ENCODE measurements at regions not wholly inside any gene's neighbourhood (a gene's known extent, or its start where the extent isn't known, plus 50 kb on each side); places are given as distances from the start of the nearest gene placed in this dataset.

DNA sequence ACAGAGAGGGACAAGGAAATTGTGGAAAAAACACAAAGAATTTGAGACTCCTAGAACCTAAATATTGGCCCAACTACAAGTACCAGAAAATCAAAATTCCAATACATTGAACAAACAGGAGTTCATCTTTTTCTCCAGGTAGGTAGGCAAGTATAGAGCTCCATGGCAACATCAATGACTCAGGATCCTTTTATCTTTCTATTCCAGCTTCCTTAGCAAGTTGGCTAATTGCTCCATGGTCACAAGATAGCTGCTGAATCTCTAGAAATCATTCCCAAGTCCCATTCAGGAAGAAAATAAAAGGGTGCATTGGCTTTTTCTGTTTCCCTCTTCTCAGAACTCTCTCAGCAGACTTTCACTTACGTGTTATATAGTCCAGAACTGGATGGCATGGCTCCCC is 117.9 kb upstream of the MAN2A1 start:
- TF ChIP-seq, protein P1, sequence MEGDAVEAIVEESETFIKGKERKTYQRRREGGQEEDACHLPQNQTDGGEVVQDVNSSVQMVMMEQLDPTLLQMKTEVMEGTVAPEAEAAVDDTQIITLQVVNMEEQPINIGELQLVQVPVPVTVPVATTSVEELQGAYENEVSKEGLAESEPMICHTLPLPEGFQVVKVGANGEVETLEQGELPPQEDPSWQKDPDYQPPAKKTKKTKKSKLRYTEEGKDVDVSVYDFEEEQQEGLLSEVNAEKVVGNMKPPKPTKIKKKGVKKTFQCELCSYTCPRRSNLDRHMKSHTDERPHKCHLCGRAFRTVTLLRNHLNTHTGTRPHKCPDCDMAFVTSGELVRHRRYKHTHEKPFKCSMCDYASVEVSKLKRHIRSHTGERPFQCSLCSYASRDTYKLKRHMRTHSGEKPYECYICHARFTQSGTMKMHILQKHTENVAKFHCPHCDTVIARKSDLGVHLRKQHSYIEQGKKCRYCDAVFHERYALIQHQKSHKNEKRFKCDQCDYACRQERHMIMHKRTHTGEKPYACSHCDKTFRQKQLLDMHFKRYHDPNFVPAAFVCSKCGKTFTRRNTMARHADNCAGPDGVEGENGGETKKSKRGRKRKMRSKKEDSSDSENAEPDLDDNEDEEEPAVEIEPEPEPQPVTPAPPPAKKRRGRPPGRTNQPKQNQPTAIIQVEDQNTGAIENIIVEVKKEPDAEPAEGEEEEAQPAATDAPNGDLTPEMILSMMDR (IDR thresholded peaks at IDR 0.05) = no peak
- TF ChIP-seq EZH2 (IDR thresholded peaks at IDR 0.05; ENCODE audit: borderline replicate concordance, insufficient read depth, low read depth, low read length, poor library complexity, severe bottlenecking) = no peak
- Histone ChIP-seq H3K79me2 (ENCODE audit: control insufficient read depth, insufficient read depth, low read length) (no peaks in the 10 kb centered on the region), H2AFZ (ENCODE audit: insufficient read depth, low read depth, low read length, poor library complexity, severe bottlenecking) (no peak overlapping the region), H3K27ac (ENCODE audit: low read length in 2 of 2) (no peak overlapping the region), H3K27me3 (replicated peaks in 1 of 4; ENCODE audit: control extremely low read depth in 1 of 4, control insufficient read depth in 3 of 4, insufficient read depth in 4 of 4, low read length in 3 of 4) (no peaks in the 10 kb centered on the region), H3K9ac (ENCODE audit: low read length) (no peak overlapping the region), H3K4me3 (ENCODE audit: control extremely low read depth in 1 of 5, extremely low read depth in 1 of 5, insufficient read depth in 1 of 5, low read depth in 2 of 5, low read length in 4 of 5) (no peak overlapping the region), H3K9me3 (ENCODE audit: control extremely low read depth in 1 of 3, control insufficient read depth in 2 of 3, insufficient read depth in 1 of 3, low read length in 2 of 3) (peaks cover 0 to 3% (median 0%) of the 10 kb centered on the region in 3 donors), H3K4me2 (replicated peaks; ENCODE audit: low read depth, low read length, poor library complexity, severe bottlenecking) (no peak overlapping the region), H3K36me3 (replicated peaks in 1 of 2; ENCODE audit: control extremely low read depth in 1 of 2, control insufficient read depth in 1 of 2, extremely low read depth in 1 of 2, insufficient read depth in 2 of 2, low read length in 1 of 2) (no peaks in the 10 kb centered on the region), H4K20me1 (ENCODE audit: control insufficient read depth, insufficient read depth, low read length, poor library complexity, severe bottlenecking) (no peaks in the 10 kb centered on the region), H3K4me1 (ENCODE audit: control insufficient read depth in 2 of 2, insufficient read depth in 2 of 2, low read length in 2 of 2) (no peaks in the 10 kb centered on the region)
- CTCF ChIA-PET = no interaction called here
- H3K27ac Mint-ChIP-seq = no peak overlapping the region
- H3K4me3 Mint-ChIP-seq = no peak overlapping the region
- ATAC-seq (ENCODE audit: low read depth) (no peak), DNase-seq (no peak)
- H3K4me1 Mint-ChIP-seq = no peaks in the 10 kb centered on the region
- WGBS (ENCODE audit: insufficient coverage) = no CpG with 5 or more reads among the region's 1 CpG
- H3K9me3 Mint-ChIP-seq (ENCODE audit: insufficient read depth) = peaks cover 3% of the 10 kb centered on the region
- intact Hi-C loops (cut with micrococcal nuclease) = no loop called here
- POLR2A ChIA-PET = no interaction called here
- peaks cover 11% of the 10 kb centered on the region for H3K27me3 Mint-ChIP-seq

DNA sequence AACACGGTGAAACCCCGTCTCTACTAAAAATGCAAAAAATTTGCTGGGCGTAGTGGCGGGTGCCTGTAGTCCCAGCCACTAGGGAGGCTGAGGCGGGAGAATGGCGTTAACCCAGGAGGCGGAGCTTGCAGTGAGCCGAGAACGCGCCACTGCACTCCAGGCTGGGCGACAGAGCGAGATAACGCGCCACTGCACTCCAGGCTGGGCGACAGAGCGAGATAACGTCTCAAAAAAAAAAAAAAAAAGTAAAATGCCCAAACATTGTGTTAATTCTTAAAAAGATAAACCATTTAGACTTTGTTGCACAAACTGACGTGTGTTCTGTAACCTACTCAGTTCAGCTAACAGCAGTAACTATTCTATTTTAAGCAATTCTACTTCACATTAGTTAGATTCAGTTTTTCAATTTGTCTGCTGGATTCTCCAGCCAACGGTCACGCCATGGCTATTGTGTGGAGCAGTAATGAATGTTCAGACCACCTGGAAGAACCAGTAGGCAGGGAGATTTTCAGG is 119.3 kb upstream of the MAN2A1 start:
- Histone ChIP-seq H3K79me2 (ENCODE audit: control insufficient read depth, insufficient read depth, low read length) (no peaks in the 10 kb centered on the region), H3K9me3 (ENCODE audit: control extremely low read depth in 1 of 3, control insufficient read depth in 2 of 3, insufficient read depth in 1 of 3, low read length in 2 of 3) (peaks cover 0 to 3% (median 0%) of the 10 kb centered on the region in 3 donors), H4K20me1 (ENCODE audit: control insufficient read depth, insufficient read depth, low read length, poor library complexity, severe bottlenecking) (no peaks in the 10 kb centered on the region), H3K4me3 (ENCODE audit: control extremely low read depth in 1 of 5, extremely low read depth in 1 of 5, insufficient read depth in 1 of 5, low read depth in 2 of 5, low read length in 4 of 5) (no peak overlapping the region), H3K4me1 (ENCODE audit: control insufficient read depth in 2 of 2, insufficient read depth in 2 of 2, low read length in 2 of 2) (no peaks in the 10 kb centered on the region), H3K27me3 (replicated peaks in 1 of 4; ENCODE audit: control extremely low read depth in 1 of 4, control insufficient read depth in 3 of 4, insufficient read depth in 4 of 4, low read length in 3 of 4) (no peaks in the 10 kb centered on the region), H3K27ac (ENCODE audit: low read length in 2 of 2) (no peak overlapping the region), H2AFZ (ENCODE audit: insufficient read depth, low read depth, low read length, poor library complexity, severe bottlenecking) (no peak overlapping the region), H3K9ac (ENCODE audit: low read length) (no peak overlapping the region), H3K4me2 (replicated peaks; ENCODE audit: low read depth, low read length, poor library complexity, severe bottlenecking) (no peak overlapping the region), H3K36me3 (replicated peaks in 1 of 2; ENCODE audit: control extremely low read depth in 1 of 2, control insufficient read depth in 1 of 2, extremely low read depth in 1 of 2, insufficient read depth in 2 of 2, low read length in 1 of 2) (no peaks in the 10 kb centered on the region)
- WGBS (ENCODE audit: insufficient coverage) = 98% methylated on average over 14 of the region's 20 CpGs
- TF ChIP-seq EZH2 (IDR thresholded peaks at IDR 0.05; ENCODE audit: borderline replicate concordance, insufficient read depth, low read depth, low read length, poor library complexity, severe bottlenecking) = no peak
- TF ChIP-seq, protein P1 (IDR thresholded peaks at IDR 0.05) = no peak
- intact Hi-C loops (cut with micrococcal nuclease) = no loop called here
- POLR2A ChIA-PET = no interaction called here
- H3K27me3 Mint-ChIP-seq = peaks cover 14% of the 10 kb centered on the region
- DNase-seq (no peak), ATAC-seq (ENCODE audit: low read depth) (no peak)
- no peak overlapping the region for H3K4me3 Mint-ChIP-seq
- H3K27ac Mint-ChIP-seq = no peak overlapping the region
- CTCF ChIA-PET = no interaction called here
- no peaks in the 10 kb centered on the region for H3K4me1 Mint-ChIP-seq
- H3K9me3 Mint-ChIP-seq (ENCODE audit: insufficient read depth) = no peaks in the 10 kb centered on the region

Data from B cell (primary cell).